C4-2B (cell line): ENCODE measurements at regions not wholly inside any gene's neighbourhood (a gene's known extent, or its start where the extent isn't known, plus 50 kb on each side); places are given as distances from the start of the nearest gene placed in this dataset.

ENCODE experiments used
- H3K27ac ChIP-seq: fragments of 450-650 bp; 2 replicates; pipeline ENCODE4 v1.5.1; 2017
- CTCF ChIP-seq: fragments of 450-650 bp; conservative IDR thresholded peaks from 2 replicates; pipeline ENCODE4 v1.5.1; 2017; ENCODE audit warnings: mild to moderate bottlenecking
- ZFX ChIP-seq: fragments of 450-650 bp; IDR thresholded peaks from 2 replicates; pipeline ENCODE4 v1.6.1; 2017

DNA sequence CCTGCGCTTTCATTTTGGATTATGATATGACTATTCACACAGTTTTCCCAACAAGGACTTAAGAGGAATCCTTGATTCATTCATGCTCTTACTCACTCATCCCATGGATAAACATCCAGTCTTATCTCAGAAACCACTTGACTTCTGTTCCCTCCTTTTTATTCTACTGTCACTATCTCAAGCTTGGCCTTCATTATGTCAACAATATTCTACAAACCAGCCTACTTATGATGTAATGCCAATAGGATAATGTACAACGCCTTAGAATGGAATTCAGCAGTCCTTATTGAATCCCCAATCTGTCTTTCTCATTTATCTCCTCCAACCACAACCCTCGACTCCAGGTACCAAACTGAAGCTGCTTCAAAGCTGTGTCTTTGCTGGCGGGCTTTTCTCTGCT lies 448.5 kb downstream of the PDZRN4 start:
- no peak for TF ChIP-seq CTCF
- TF ChIP-seq ZFX: no peak
- H3K27ac ChIP-seq: no peak overlapping the region

DNA sequence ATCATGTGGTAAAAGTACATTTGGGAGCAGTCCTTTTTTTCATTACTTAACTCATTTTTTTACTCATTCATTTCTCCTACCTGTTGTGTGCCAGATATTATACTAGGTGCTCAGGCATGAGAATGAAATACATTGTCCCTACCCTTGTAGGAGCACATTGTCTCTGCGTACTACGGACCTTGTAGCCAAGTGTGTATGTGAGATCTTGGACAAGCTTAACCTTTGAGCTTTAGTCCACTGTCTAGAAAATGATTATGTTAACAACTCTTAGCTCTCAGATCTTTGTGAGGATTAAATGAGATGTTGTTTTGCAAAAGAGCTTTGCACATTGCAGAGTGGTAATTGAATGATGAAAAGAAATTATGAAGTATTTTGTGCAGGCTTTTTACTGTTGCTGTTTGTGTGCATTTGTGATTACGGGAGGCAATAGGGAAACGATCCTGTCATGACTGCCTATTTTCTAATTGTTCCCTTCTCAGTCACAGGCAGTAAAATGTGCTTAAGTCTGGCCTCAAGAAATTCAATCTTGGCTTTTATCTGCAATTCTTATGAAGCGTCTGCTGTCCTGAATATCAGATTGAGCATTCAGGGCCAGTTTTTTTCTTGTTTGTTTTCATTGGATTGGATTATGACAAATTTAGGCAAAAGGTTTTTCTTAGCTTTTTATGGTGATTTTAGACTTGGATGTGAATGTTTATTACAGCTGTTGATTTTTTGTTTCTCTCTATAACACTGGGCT lies 447.7 kb downstream of the PDZRN4 start:
- TF ChIP-seq CTCF: no peak
- TF ChIP-seq ZFX: no peak
- no peak overlapping the region for H3K27ac ChIP-seq

GRCh38 chr12:41634091-41634490 lies 446.0 kb downstream of the PDZRN4 start:
- H3K27ac ChIP-seq: no peak overlapping the region
- TF ChIP-seq CTCF: no peak
- no peak for TF ChIP-seq ZFX

DNA sequence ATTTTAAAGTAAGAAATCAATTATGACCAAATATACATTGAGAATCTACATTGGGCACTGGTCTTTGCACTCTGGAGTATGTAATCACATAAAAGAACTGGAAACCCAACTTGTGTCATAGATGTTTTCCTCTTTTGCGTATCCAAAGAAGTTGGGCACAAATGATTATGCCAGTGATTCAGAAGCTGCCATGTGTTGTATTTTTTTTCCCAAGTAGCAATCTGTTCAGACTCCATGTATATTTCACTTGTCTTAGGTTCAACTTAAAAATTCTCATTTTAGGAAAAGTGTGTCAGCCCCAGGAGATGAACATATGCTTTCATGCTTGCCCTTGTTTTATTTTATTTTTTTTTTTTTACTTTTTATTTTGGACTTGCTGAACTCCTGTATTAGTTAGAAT lies 441.5 kb downstream of the PDZRN4 start:
- H3K27ac ChIP-seq: no peak overlapping the region
- TF ChIP-seq ZFX: no peak
- TF ChIP-seq CTCF: no peak

DNA sequence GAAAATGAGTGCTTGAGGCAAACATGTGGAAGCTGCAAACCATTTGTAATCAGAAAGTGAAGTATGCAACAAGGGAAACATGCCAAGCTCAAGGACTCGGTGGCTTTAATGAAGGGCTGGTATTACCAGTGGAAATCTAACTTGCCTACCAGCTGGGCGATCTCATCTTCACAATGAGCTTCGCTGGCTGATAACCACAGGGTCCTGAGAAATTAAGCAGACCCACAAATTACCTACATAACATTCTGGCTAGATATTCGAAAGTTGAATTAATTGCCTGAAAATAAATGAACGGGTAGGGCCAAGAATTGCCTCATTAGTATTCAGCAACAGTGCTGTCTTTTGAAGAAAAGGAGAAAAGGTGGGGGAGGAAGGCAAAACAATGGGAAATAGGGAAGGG lies 439.4 kb downstream of the PDZRN4 start:
- no peak overlapping the region for H3K27ac ChIP-seq
- TF ChIP-seq ZFX (no peak), CTCF (no peak)

DNA sequence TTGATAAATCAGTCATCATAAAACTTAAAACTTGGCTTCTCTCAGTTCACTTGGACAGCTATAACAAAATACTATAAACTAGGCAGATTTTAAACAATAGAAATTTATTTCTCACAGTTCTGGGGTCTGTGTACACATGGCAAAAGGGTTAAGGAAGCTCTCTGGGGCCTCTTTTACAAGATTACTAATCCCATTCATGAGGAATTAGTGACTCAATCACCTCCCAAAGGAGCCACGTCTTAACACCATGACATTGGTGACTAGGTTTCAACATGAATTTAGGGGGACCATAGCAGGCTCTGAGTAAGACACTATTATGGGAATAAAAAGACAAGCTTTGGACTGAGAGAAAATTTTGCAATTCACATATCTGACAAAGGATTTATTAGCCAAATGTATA lies 436.5 kb downstream of the PDZRN4 start:
- no peak for TF ChIP-seq ZFX
- no peak for TF ChIP-seq CTCF
- no peak overlapping the region for H3K27ac ChIP-seq
